PC-3 (cell line): ENCODE measurements at regions not wholly inside any gene's neighbourhood (a gene's known extent, or its start where the extent isn't known, plus 50 kb on each side); places are given as distances from the start of the nearest gene placed in this dataset.

Source experiments
- ATAC-seq: fragments of 200-7000 bp; cut with Tn5 transposase; 2 replicates; pipeline ENCODE4 v1.9.1; 2020; ENCODE audit warnings: mild to moderate bottlenecking, moderate library complexity
- BruUV-seq: library from RNA; stranded (reverse); fragments of 400-500 nt; replicated peaks from 2 replicates; lab custom pipeline; 2021; lab: Mats Ljungman, UMichigan
- CTCF ChIA-PET: fragments of 300-600 bp; sonication (Branson Sonifier 250); formaldehyde crosslinking; loops from one replicate; lab custom pipeline; 2022; ENCODE audit warnings: antibody characterized with exemption; lab: Charles Lee
- POLR2A ChIA-PET: fragments of 300-600 bp; sonication (Branson Sonifier 250); formaldehyde crosslinking; loops from one replicate; lab custom pipeline; 2022; ENCODE audit warnings: antibody characterized with exemption; ENCODE audit not compliant: unreplicated experiment; lab: Charles Lee
- DNase-seq: peaks from one replicate; pipeline ENCODE4 v3.0.0-alpha.2; 2015
- H2AFZ ChIP-seq: fragments of 300-600 bp; sonication (generic); 2 replicates; pipeline ENCODE4 v1.6.0; 2016; ENCODE audit warnings: antibody characterized with exemption, low read length
- H3F3A ChIP-seq: fragments of 300-600 bp; sonication (generic); one replicate; pipeline ENCODE4 v1.6.0; 2017; ENCODE audit warnings: antibody characterized with exemption, low read length, control low read depth, mild to moderate bottlenecking; ENCODE audit not compliant: unreplicated experiment
- H3K27ac ChIP-seq: fragments of 300-600 bp; sonication (generic); 2 replicates; pipeline ENCODE4 v1.5.1; 2016; ENCODE audit warnings: mild to moderate bottlenecking, low read length
- H3K27me3 ChIP-seq: fragments of 300-600 bp; sonication (generic); 2 replicates; pipeline ENCODE4 v1.6.1; 2016; ENCODE audit warnings: low read length, mixed read lengths
- H3K36me3 ChIP-seq: fragments of 300-600 bp; sonication (generic); 2 replicates; pipeline ENCODE4 v1.6.1; 2016; ENCODE audit warnings: low read depth, mixed run types, low read length, mixed read lengths
- H3K4me1 ChIP-seq: fragments of 300-600 bp; sonication (generic); 2 replicates; pipeline ENCODE4 v1.5.1; 2016; ENCODE audit warnings: low read length; ENCODE audit not compliant: insufficient read depth
- H3K4me2 ChIP-seq: fragments of 300-600 bp; sonication (generic); 2 replicates; pipeline ENCODE4 v1.6.0; 2016; ENCODE audit warnings: low read length
- H3K4me3 ChIP-seq: fragments of 300-600 bp; sonication (generic); 2 replicates; pipeline ENCODE4 v1.5.1; 2016; ENCODE audit warnings: mild to moderate bottlenecking, low read length, mixed read lengths
- H3K79me2 ChIP-seq: fragments of 300-600 bp; sonication (generic); 2 replicates; pipeline ENCODE4 v1.6.1; 2017; ENCODE audit warnings: low read length, mixed read lengths
- H3K9ac ChIP-seq: fragments of 300-600 bp; sonication (generic); 2 replicates; pipeline ENCODE4 v1.6.0; 2016; ENCODE audit warnings: mild to moderate bottlenecking, low read length
- H3K9me2 ChIP-seq: fragments of 300-600 bp; sonication (generic); replicated peaks from 2 replicates; pipeline ENCODE4 v1.6.1; 2016; ENCODE audit warnings: mixed run types, low read length, mixed read lengths
- H3K9me3 ChIP-seq: fragments of 300-600 bp; sonication (generic); 2 replicates; pipeline ENCODE4 v1.6.1; 2016; ENCODE audit warnings: low read length, mixed read lengths
- H4K20me1 ChIP-seq: fragments of 300-600 bp; sonication (generic); 2 replicates; pipeline ENCODE4 v1.6.1; 2016; ENCODE audit warnings: low read length, mixed read lengths
- EZH2 ChIP-seq: fragments of 300-600 bp; sonication (generic); IDR thresholded peaks from one replicate; pipeline ENCODE4 v1.6.1; 2017; ENCODE audit warnings: antibody characterized with exemption, mild to moderate bottlenecking, low read length; ENCODE audit not compliant: unreplicated experiment
- EZH2phosphoT487 ChIP-seq: fragments of 300-600 bp; sonication (generic); IDR thresholded peaks from 2 replicates; pipeline ENCODE4 v1.6.1; 2018; ENCODE audit warnings: mild to moderate bottlenecking, antibody characterized with exemption, low read length, borderline replicate concordance
- intact Hi-C: fragments of 100-400 bp; cut with micrococcal nuclease; formaldehyde crosslinking; loops from 2 replicates; pipeline ENCODE4 v1.9.0; 2023
- TF ChIP-seq, protein P1 (sequence below): fragments of 300-600 bp; sonication (generic); conservative IDR thresholded peaks from 2 replicates; pipeline ENCODE4 v1.5.1; 2017; ENCODE audit warnings: antibody characterized with exemption, low read depth, mild to moderate bottlenecking, low read length

- ChIA-PET CTCF (no interaction called here), POLR2A (no interaction called here)
- Histone ChIP-seq H3K9ac (no peak overlapping the region), H3K9me2 (no peaks in the 10 kb centered on the region), H4K20me1 (no peaks in the 10 kb centered on the region), H2AFZ (no peak overlapping the region), H3K27me3 (no peaks in the 10 kb centered on the region), H3K9me3 (no peaks in the 10 kb centered on the region), H3F3A (no peaks in the 10 kb centered on the region), H3K36me3 (0 out of 2 replicates have a peak, but pooled peaks cover 2% of the 10 kb centered on the region), H3K79me2 (no peaks in the 10 kb centered on the region), H3K4me2 (no peak overlapping the region), H3K4me3 (no peak overlapping the region), H3K4me1 (no peaks in the 10 kb centered on the region), H3K27ac (no peak overlapping the region)
- DNase-seq, result no peak
- ATAC-seq, result no peak
- intact Hi-C loops, result no loop called here
- TF ChIP-seq EZH2, result no peak
- TF ChIP-seq EZH2phosphoT487, result no peak
- TF ChIP-seq, protein P1, sequence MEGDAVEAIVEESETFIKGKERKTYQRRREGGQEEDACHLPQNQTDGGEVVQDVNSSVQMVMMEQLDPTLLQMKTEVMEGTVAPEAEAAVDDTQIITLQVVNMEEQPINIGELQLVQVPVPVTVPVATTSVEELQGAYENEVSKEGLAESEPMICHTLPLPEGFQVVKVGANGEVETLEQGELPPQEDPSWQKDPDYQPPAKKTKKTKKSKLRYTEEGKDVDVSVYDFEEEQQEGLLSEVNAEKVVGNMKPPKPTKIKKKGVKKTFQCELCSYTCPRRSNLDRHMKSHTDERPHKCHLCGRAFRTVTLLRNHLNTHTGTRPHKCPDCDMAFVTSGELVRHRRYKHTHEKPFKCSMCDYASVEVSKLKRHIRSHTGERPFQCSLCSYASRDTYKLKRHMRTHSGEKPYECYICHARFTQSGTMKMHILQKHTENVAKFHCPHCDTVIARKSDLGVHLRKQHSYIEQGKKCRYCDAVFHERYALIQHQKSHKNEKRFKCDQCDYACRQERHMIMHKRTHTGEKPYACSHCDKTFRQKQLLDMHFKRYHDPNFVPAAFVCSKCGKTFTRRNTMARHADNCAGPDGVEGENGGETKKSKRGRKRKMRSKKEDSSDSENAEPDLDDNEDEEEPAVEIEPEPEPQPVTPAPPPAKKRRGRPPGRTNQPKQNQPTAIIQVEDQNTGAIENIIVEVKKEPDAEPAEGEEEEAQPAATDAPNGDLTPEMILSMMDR, result no peak
- no TSS peak for BruUV-seq
These were observed 292.6 kb upstream of the TGFBR2 start for GRCh38 chr3:30313840-30314239.

GRCh38 chr3:30314757-30315325, 291.6 kb upstream of the TGFBR2 start:
- no peak for ATAC-seq
- H3K27ac ChIP-seq, result no peak overlapping the region
- intact Hi-C loops, result no loop called here

GRCh38 chr3:30315447-30315846, 291.0 kb upstream of the TGFBR2 start:
- CTCF ChIA-PET, result no interaction called here
- DNase-seq (no peak), ATAC-seq (no peak)
- Histone ChIP-seq H3K9ac (no peak overlapping the region), H3K79me2 (no peaks in the 10 kb centered on the region), H3K27ac (no peak overlapping the region), H4K20me1 (no peaks in the 10 kb centered on the region), H3K27me3 (no peaks in the 10 kb centered on the region), H3K4me3 (no peak overlapping the region), H3K36me3 (0 out of 2 replicates have a peak, but pooled peaks cover 2% of the 10 kb centered on the region), H3K4me2 (no peak overlapping the region), H3K4me1 (peaks cover 7% of the 10 kb centered on the region; the same call in 1 of the 2 replicates), H3F3A (no peaks in the 10 kb centered on the region), H3K9me3 (no peaks in the 10 kb centered on the region), H3K9me2 (no peaks in the 10 kb centered on the region), H2AFZ (no peak overlapping the region)
- intact Hi-C loops, result no loop called here
- BruUV-seq, result no TSS peak
- POLR2A ChIA-PET, result no interaction called here
- TF ChIP-seq EZH2 (no peak), EZH2phosphoT487 (no peak)
- TF ChIP-seq, protein P1, result no peak

More at GRCh38 chr3:30314757-30315325, 291.6 kb upstream of the TGFBR2 start:
- Histone ChIP-seq H3K36me3 (0 out of 2 replicates have a peak, but pooled peaks cover 2% of the 10 kb centered on the region), H2AFZ (no peak overlapping the region), H3K9ac (no peak overlapping the region), H3K79me2 (no peaks in the 10 kb centered on the region), H3K9me3 (no peaks in the 10 kb centered on the region), H3K4me1 (peaks cover 6% of the 10 kb centered on the region; the same call in 1 of the 2 replicates), H3K4me3 (no peak overlapping the region), H3K4me2 (no peak overlapping the region), H4K20me1 (no peaks in the 10 kb centered on the region), H3K27me3 (no peaks in the 10 kb centered on the region), H3F3A (no peaks in the 10 kb centered on the region), H3K9me2 (no peaks in the 10 kb centered on the region)
- CTCF ChIA-PET, result no interaction called here
- TF ChIP-seq EZH2 (no peak), EZH2phosphoT487 (no peak)
- TF ChIP-seq, protein P1, result no peak
- DNase-seq, result no peak
- BruUV-seq, result no TSS peak
- POLR2A ChIA-PET, result no interaction called here
